Colonic mucosa (tissue), 4 donors: ENCODE measurements at regions not wholly inside any gene's neighbourhood (a gene's known extent, or its start where the extent isn't known, plus 50 kb on each side); places are given as distances from the start of the nearest gene placed in this dataset.

Experiments used
- DNase-seq: peaks from one replicate; pipeline ENCODE4 v3.0.0-alpha.2; 2020
- H3K27ac ChIP-seq: fragments of 200-600 bp; one replicate; pipeline ENCODE4 v1.8.0; 2021
- H3K27me3 ChIP-seq: fragments of 200-600 bp; one replicate; pipeline ENCODE4 v1.8.0; 2021
- H3K36me3 ChIP-seq: fragments of 200-600 bp; one replicate; pipeline ENCODE4 v1.8.0; 2021
- H3K4me1 ChIP-seq: fragments of 200-600 bp; one replicate; pipeline ENCODE4 v1.8.0; 2021; ENCODE audit warnings: mild to moderate bottlenecking
- H3K4me3 ChIP-seq: fragments of 200-600 bp; one replicate; pipeline ENCODE4 v1.8.0; 2021
- H3K9ac ChIP-seq, 2 donors: one replicate each; pipeline ENCODE4 v1.7.0; 2013; ENCODE audit warnings: control low read depth in 2 of 2, low read depth in 2 of 2, low read length in 2 of 2
- H3K9me3 ChIP-seq: fragments of 200-600 bp; one replicate; pipeline ENCODE4 v1.8.0; 2021
- CTCF ChIP-seq: fragments of 200-600 bp; IDR thresholded peaks from one replicate; pipeline ENCODE4 v1.8.0; 2022; ENCODE audit warnings: antibody characterized with exemption, mild to moderate bottlenecking
- intact Hi-C: fragments of 100-400 bp; cut with DNase I; formaldehyde crosslinking; loops from one replicate; pipeline ENCODE4 v1.14.1; 2022
- donor health status: healthy.
- donor health status: DM: no; HTN: no; CAD: no.
- donor health status: DM: no; HTN: no; CAD: no.

- no peaks in the 10 kb centered on the region for H3K9me3 ChIP-seq
- H3K4me3 ChIP-seq: no peak overlapping the region
- H3K27ac ChIP-seq: no peak overlapping the region
- no peaks in the 10 kb centered on the region for H3K36me3 ChIP-seq
- no peak for TF ChIP-seq CTCF
- no peak for DNase-seq
- no peaks in the 10 kb centered on the region for H3K27me3 ChIP-seq
- intact Hi-C loops: no loop called here
- no peak overlapping the region for H3K9ac ChIP-seq
- no peaks in the 10 kb centered on the region for H3K4me1 ChIP-seq
Observed at GRCh38 chr7:125492521-125492920, 562.9 kb upstream of the POT1 start.

GRCh38 chr7:125491137-125491536 is 561.5 kb upstream of the POT1 start:
- Histone ChIP-seq H3K9ac (no peak overlapping the region), H3K27ac (no peak overlapping the region), H3K27me3 (no peaks in the 10 kb centered on the region), H3K4me3 (no peak overlapping the region), H3K4me1 (no peaks in the 10 kb centered on the region), H3K9me3 (no peaks in the 10 kb centered on the region), H3K36me3 (no peaks in the 10 kb centered on the region)
- intact Hi-C loops: no loop called here
- DNase-seq: no peak
- no peak for TF ChIP-seq CTCF

GRCh38 chr7:125490167-125490566 is 560.5 kb upstream of the POT1 start:
- no peak for DNase-seq
- Histone ChIP-seq H3K36me3 (no peaks in the 10 kb centered on the region), H3K4me3 (no peak overlapping the region), H3K9me3 (no peaks in the 10 kb centered on the region), H3K27me3 (no peaks in the 10 kb centered on the region), H3K27ac (no peak overlapping the region), H3K9ac (no peak overlapping the region), H3K4me1 (no peaks in the 10 kb centered on the region)
- TF ChIP-seq CTCF: no peak
- intact Hi-C loops: no loop called here

GRCh38 chr7:125485223-125485622 is 555.6 kb upstream of the POT1 start:
- Histone ChIP-seq H3K36me3 (no peaks in the 10 kb centered on the region), H3K9ac (no peak overlapping the region), H3K4me3 (no peak overlapping the region), H3K4me1 (no peaks in the 10 kb centered on the region), H3K27me3 (no peaks in the 10 kb centered on the region), H3K27ac (no peak overlapping the region), H3K9me3 (no peaks in the 10 kb centered on the region)
- intact Hi-C loops: no loop called here
- DNase-seq: no peak
- TF ChIP-seq CTCF: no peak

- Histone ChIP-seq H3K36me3 (no peaks in the 10 kb centered on the region), H3K27ac (no peak overlapping the region), H3K9ac (no peak overlapping the region), H3K4me1 (no peaks in the 10 kb centered on the region), H3K27me3 (no peaks in the 10 kb centered on the region), H3K9me3 (no peaks in the 10 kb centered on the region), H3K4me3 (no peak overlapping the region)
- no peak for TF ChIP-seq CTCF
- no peak for DNase-seq
- intact Hi-C loops: no loop called here
Observed at GRCh38 chr7:125484755-125485154, 555.1 kb upstream of the POT1 start.

GRCh38 chr7:125481323-125481722 is 551.7 kb upstream of the POT1 start:
- Histone ChIP-seq H3K27ac (no peak overlapping the region), H3K4me3 (no peak overlapping the region), H3K36me3 (no peaks in the 10 kb centered on the region), H3K27me3 (no peaks in the 10 kb centered on the region), H3K4me1 (no peaks in the 10 kb centered on the region), H3K9ac (no peak overlapping the region), H3K9me3 (no peaks in the 10 kb centered on the region)
- intact Hi-C loops: no loop called here
- DNase-seq: no peak
- TF ChIP-seq CTCF: no peak
